ENCODE measurements at regions not wholly inside any gene's neighbourhood (a gene's known extent, or its start where the extent isn't known, plus 50 kb on each side); places are given as distances from the start of the nearest gene placed in this dataset.
A peak's percentile ranks its signal among the peaks of the same experiment; 100 is the strongest.

- no peak overlapping the region for H3K27ac ChIP-seq
- no peak for DNase-seq (ENCODE audit: low spot score)
- CTCF ChIA-PET = no interaction called here
- POLR2A ChIA-PET (ENCODE audit: low non-redundant PET) = no interaction called here
- TF ChIP-seq CTCF (conservative IDR thresholded peaks at IDR 0.05; ENCODE audit: low read depth) = no peak
These were observed 157.4 kb upstream of the HMGA2 start for GRCh38 chr12:65666876-65667275.

GRCh38 chr12:65667932-65668331 is 156.4 kb upstream of the HMGA2 start:
- no peak for TF ChIP-seq CTCF (conservative IDR thresholded peaks at IDR 0.05; ENCODE audit: low read depth)
- ChIA-PET POLR2A (ENCODE audit: low non-redundant PET) (no interaction called here), CTCF (interaction anchor here (0.6 to 0.7 kb wide), 2 partner anchors 93 to 113 kb away, joined by 3 to 4 read pairs; no protein-coding TSS in a partner anchor)
- no peak overlapping the region for H3K27ac ChIP-seq
- DNase-seq (ENCODE audit: low spot score) = no peak

GRCh38 chr12:65668981-65669695 is 155.1 kb upstream of the HMGA2 start:
- POLR2A ChIA-PET (ENCODE audit: low non-redundant PET) = no interaction called here
- CTCF ChIA-PET = no interaction called here
- no peak overlapping the region for H3K27ac ChIP-seq
- TF ChIP-seq CTCF (conservative IDR thresholded peaks at IDR 0.05; ENCODE audit: low read depth) = no peak
- no peak for DNase-seq (ENCODE audit: low spot score)

- H3K27ac ChIP-seq = peak overlapping the region; percentile 65; the same call in 1 of the 2 replicates
- DNase-seq (ENCODE audit: low spot score) = peak; percentile 81
- POLR2A ChIA-PET (ENCODE audit: low non-redundant PET) = interaction anchor here (0.7 kb wide), 1 partner anchor 153 kb away, joined by 4 read pairs; no protein-coding TSS in a partner anchor
- CTCF ChIA-PET = interaction anchor here (1.4 kb wide), 1 partner anchor 68 kb away, joined by 4 read pairs; no protein-coding TSS in a partner anchor
- TF ChIP-seq CTCF (conservative IDR thresholded peaks at IDR 0.05; ENCODE audit: low read depth) = no peak
These were observed 153.5 kb upstream of the HMGA2 start for GRCh38 chr12:65670775-65671174.

- CTCF ChIA-PET = interaction anchor here (0.6 kb wide), 1 partner anchor 105 kb away, joined by 3 read pairs; no protein-coding TSS in a partner anchor
- POLR2A ChIA-PET (ENCODE audit: low non-redundant PET) = no interaction called here
- no peak for TF ChIP-seq CTCF (conservative IDR thresholded peaks at IDR 0.05; ENCODE audit: low read depth)
- peak; percentile 10 for DNase-seq (ENCODE audit: low spot score)
- peak overlapping the region; percentile 78 for H3K27ac ChIP-seq
These were observed 151.8 kb upstream of the HMGA2 start for GRCh38 chr12:65672441-65672840.

- TF ChIP-seq CTCF (conservative IDR thresholded peaks at IDR 0.05; ENCODE audit: low read depth) = no peak
- DNase-seq (ENCODE audit: low spot score) = no peak
- H3K27ac ChIP-seq = no peak overlapping the region
- POLR2A ChIA-PET (ENCODE audit: low non-redundant PET) = interaction anchor here (0.7 kb wide), 1 partner anchor 71 kb away, joined by 3 read pairs; no protein-coding TSS in a partner anchor
- CTCF ChIA-PET = interaction anchor here (0.6 to 1.2 kb wide), 3 partner anchors 71 to 935 kb away, joined by 3 to 5 read pairs (median 5); no protein-coding TSS in a partner anchor
These were observed 151.1 kb upstream of the HMGA2 start for GRCh38 chr12:65673156-65673690.

All from RWPE1 (cell line).